ENCODE measurements at regions not wholly inside any gene's neighbourhood (a gene's known extent, or its start where the extent isn't known, plus 50 kb on each side); places are given as distances from the start of the nearest gene placed in this dataset.

DNA sequence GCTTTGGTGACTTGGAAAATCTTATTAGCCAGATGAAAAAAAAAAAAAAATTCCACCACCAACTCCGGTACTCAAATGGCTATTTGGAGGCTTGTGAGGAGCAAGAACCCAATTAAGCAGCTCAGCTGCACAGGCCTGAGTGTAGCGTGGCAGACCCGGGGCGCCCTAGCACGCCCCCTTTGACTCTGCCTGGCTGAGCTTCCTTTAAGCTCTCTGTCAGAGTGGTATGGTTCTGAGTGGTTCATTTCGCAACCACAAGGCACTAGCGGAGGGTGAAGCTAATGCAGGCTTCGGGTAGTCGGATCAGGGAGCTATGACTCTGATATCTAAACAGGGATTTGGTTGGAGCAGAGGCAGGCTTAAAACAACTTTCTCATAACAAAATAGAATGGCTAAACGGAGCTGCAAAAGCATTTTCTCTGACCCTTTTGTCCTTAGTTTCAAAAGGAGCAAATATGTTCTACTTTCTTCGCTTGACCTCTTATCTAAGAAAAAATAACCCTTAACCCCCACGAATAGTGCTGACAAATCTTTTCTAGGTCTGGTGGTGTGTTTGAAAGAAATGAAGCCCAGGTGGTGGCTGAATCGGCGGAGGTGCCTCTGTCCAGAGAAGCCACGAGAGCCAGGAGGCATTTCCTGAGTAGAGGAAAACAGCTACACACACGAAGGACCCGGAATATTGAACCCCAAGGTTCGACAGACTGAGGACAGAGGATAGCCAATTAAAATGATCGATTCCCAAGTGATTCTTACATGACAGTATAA is 285.4 kb upstream of the GLI3 start:
- Histone ChIP-seq H3K4me1 (ENCODE audit: control insufficient read depth, extremely low read depth, insufficient read depth, low read length) (no peaks in the 10 kb centered on the region), H3K4me2 (ENCODE audit: insufficient read depth, low read length) (no peak overlapping the region), H2AFZ (ENCODE audit: low read depth, low read length) (no peak overlapping the region)

DNA sequence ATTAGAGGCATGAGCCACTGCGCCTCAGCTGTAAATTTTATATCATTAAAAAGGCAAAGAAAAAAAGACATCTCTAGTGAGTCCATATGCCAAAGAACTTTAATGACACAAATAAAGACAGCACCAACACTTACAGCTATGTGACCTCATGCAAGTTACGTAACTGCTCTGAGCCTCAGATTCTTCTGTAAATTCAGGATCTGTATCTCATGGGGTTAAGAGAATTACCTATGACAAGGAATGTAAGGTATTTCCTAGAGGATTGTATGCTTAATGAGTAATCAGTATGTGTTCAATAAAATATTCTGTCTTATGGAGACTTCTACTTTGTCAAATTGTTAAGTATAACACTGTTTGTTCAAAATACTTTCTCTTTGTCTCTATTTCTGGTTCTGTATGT is 274.0 kb upstream of the GLI3 start:
- Histone ChIP-seq H3K9me3 (replicated peaks; ENCODE audit: control insufficient read depth, insufficient read depth, low read length) (no peaks in the 10 kb centered on the region), H2AFZ (ENCODE audit: low read depth, low read length) (no peak overlapping the region), H4K20me1 (replicated peaks; ENCODE audit: control insufficient read depth, extremely low read depth, insufficient read depth, low read length) (no peaks in the 10 kb centered on the region), H3K9ac (replicated peaks; ENCODE audit: extremely low read depth, insufficient read depth, low read length) (no peak overlapping the region), H3K4me3 (replicated peaks in 1 of 3; ENCODE audit: insufficient read depth in 1 of 3, low read depth in 1 of 3, low read length in 3 of 3) (no peak overlapping the region), H3K4me2 (ENCODE audit: insufficient read depth, low read length) (no peak overlapping the region), H3K27ac (ENCODE audit: insufficient read depth, low read depth, low read length) (no peak overlapping the region), H3K4me1 (ENCODE audit: control insufficient read depth, extremely low read depth, insufficient read depth, low read length) (no peaks in the 10 kb centered on the region), H3K27me3 (ENCODE audit: control insufficient read depth in 2 of 2, insufficient read depth in 2 of 2, low read length in 2 of 2) (no peaks in the 10 kb centered on the region), H3K9me1 (replicated peaks; ENCODE audit: control insufficient read depth, extremely low read depth, insufficient read depth, low read length) (no peaks in the 10 kb centered on the region), H3K36me3 (ENCODE audit: control insufficient read depth in 2 of 2, extremely low read depth in 1 of 2, insufficient read depth in 2 of 2, low read length in 2 of 2) (no peaks in the 10 kb centered on the region), H3K79me2 (ENCODE audit: control insufficient read depth, insufficient read depth, low read length) (no peaks in the 10 kb centered on the region)
- dilution Hi-C loops (cut with MboI; ENCODE audit: extremely low pct_ligation_motif_present, low sequenced_read_pairs) = no loop called here
- CTCF ChIA-PET = no interaction called here
- no peak for FAIRE-seq
- TF ChIP-seq POLR2A (IDR thresholded peaks at IDR 0.05; ENCODE audit: low read depth, low read length) = no peak
- POLR2A ChIA-PET = no interaction called here
- no TSS peak for BruUV-seq (replicated peaks)
- DNase-seq (ENCODE audit: low read depth, low spot score) = no peak
- intact Hi-C loops (cut with micrococcal nuclease) = no loop called here

More for the DNA sequence above, 285.4 kb upstream of the GLI3 start:
- no peaks in the 10 kb centered on the region for H3K9me3 ChIP-seq (replicated peaks; ENCODE audit: control insufficient read depth, insufficient read depth, low read length)
- TF ChIP-seq MYC (IDR thresholded peaks at IDR 0.05; ENCODE audit: low read depth, low read length) (no peak), EZH2 (IDR thresholded peaks at IDR 0.05; ENCODE audit: borderline replicate concordance, low read depth, low read length, severe bottlenecking) (no peak)
- TF ChIP-seq, protein P1, sequence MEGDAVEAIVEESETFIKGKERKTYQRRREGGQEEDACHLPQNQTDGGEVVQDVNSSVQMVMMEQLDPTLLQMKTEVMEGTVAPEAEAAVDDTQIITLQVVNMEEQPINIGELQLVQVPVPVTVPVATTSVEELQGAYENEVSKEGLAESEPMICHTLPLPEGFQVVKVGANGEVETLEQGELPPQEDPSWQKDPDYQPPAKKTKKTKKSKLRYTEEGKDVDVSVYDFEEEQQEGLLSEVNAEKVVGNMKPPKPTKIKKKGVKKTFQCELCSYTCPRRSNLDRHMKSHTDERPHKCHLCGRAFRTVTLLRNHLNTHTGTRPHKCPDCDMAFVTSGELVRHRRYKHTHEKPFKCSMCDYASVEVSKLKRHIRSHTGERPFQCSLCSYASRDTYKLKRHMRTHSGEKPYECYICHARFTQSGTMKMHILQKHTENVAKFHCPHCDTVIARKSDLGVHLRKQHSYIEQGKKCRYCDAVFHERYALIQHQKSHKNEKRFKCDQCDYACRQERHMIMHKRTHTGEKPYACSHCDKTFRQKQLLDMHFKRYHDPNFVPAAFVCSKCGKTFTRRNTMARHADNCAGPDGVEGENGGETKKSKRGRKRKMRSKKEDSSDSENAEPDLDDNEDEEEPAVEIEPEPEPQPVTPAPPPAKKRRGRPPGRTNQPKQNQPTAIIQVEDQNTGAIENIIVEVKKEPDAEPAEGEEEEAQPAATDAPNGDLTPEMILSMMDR (IDR thresholded peaks at IDR 0.05; ENCODE audit: extremely low read depth in 1 of 2, insufficient read depth in 1 of 2, low read depth in 1 of 2, low read length in 2 of 2) = no peak
- TF ChIP-seq, protein P2, sequence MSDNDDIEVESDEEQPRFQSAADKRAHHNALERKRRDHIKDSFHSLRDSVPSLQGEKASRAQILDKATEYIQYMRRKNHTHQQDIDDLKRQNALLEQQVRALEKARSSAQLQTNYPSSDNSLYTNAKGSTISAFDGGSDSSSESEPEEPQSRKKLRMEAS (IDR thresholded peaks at IDR 0.05; ENCODE audit: insufficient read depth, insufficient read length) = no peak
- H3K79me2 ChIP-seq (ENCODE audit: control insufficient read depth, insufficient read depth, low read length) = no peaks in the 10 kb centered on the region
- H3K36me3 ChIP-seq (ENCODE audit: control insufficient read depth in 2 of 2, extremely low read depth in 1 of 2, insufficient read depth in 2 of 2, low read length in 2 of 2) = no peaks in the 10 kb centered on the region
- no TSS peak for BruUV-seq (replicated peaks)
- H4K20me1 ChIP-seq (replicated peaks; ENCODE audit: control insufficient read depth, extremely low read depth, insufficient read depth, low read length) = no peaks in the 10 kb centered on the region
- no peaks in the 10 kb centered on the region for H3K9me1 ChIP-seq (replicated peaks; ENCODE audit: control insufficient read depth, extremely low read depth, insufficient read depth, low read length)
- dilution Hi-C loops (cut with MboI; ENCODE audit: extremely low pct_ligation_motif_present, low sequenced_read_pairs) (no loop called here), intact Hi-C loops (cut with micrococcal nuclease) (no loop called here)
- ChIA-PET CTCF (no interaction called here), POLR2A (no interaction called here)
- DNase-seq (ENCODE audit: low read depth, low spot score) (no peak), FAIRE-seq (no peak)
- H3K4me3 ChIP-seq (replicated peaks in 1 of 3; ENCODE audit: insufficient read depth in 1 of 3, low read depth in 1 of 3, low read length in 3 of 3) = no peak overlapping the region
- no peak overlapping the region for H3K9ac ChIP-seq (replicated peaks; ENCODE audit: extremely low read depth, insufficient read depth, low read length)
- no peaks in the 10 kb centered on the region for H3K27me3 ChIP-seq (ENCODE audit: control insufficient read depth in 2 of 2, insufficient read depth in 2 of 2, low read length in 2 of 2)
- no peak overlapping the region for H3K27ac ChIP-seq (ENCODE audit: insufficient read depth, low read depth, low read length)
